Erythroblast (primary cell): ENCODE measurements at regions not wholly inside any gene's neighbourhood (a gene's known extent, or its start where the extent isn't known, plus 50 kb on each side); places are given as distances from the start of the nearest gene placed in this dataset.

Source experiments
- GATA1 ChIP-seq: IDR thresholded peaks from 2 replicates; pipeline ENCODE4 v1.6.1; 2011; ENCODE audit warnings: low read depth, mild to moderate bottlenecking, control low read depth, low read length, moderate library complexity
- POLR2A ChIP-seq: IDR thresholded peaks from 2 replicates; pipeline ENCODE4 v1.6.1; 2011; ENCODE audit warnings: mild to moderate bottlenecking, low read length

GRCh38 chr12:110971189-110971920 lies 51.0 kb upstream of the MYL2 start:
- TF ChIP-seq POLR2A = no peak
- TF ChIP-seq GATA1 = no peak
